C4-2B (cell line): ENCODE measurements at regions not wholly inside any gene's neighbourhood (a gene's known extent, or its start where the extent isn't known, plus 50 kb on each side); places are given as distances from the start of the nearest gene placed in this dataset.

Experiments used
- H3K27ac ChIP-seq: fragments of 450-650 bp; 2 replicates; pipeline ENCODE4 v1.5.1; 2017
- CTCF ChIP-seq: fragments of 450-650 bp; conservative IDR thresholded peaks from 2 replicates; pipeline ENCODE4 v1.5.1; 2017; ENCODE audit warnings: mild to moderate bottlenecking
- ZFX ChIP-seq: fragments of 450-650 bp; IDR thresholded peaks from 2 replicates; pipeline ENCODE4 v1.6.1; 2017

- no peak overlapping the region for H3K27ac ChIP-seq
- TF ChIP-seq CTCF: no peak
- no peak for TF ChIP-seq ZFX
Observed at GRCh38 chr2:223701761-223702160, 99.6 kb upstream of the SCG2 start.

- no peak overlapping the region for H3K27ac ChIP-seq
- TF ChIP-seq CTCF (no peak), ZFX (no peak)
Observed at GRCh38 chr2:223700221-223700620, 98.1 kb upstream of the SCG2 start.

- TF ChIP-seq CTCF (no peak), ZFX (no peak)
- no peak overlapping the region for H3K27ac ChIP-seq
Observed at GRCh38 chr2:223697892-223698645, 95.9 kb upstream of the SCG2 start.

GRCh38 chr2:223697316-223697891 is 95.2 kb upstream of the SCG2 start:
- H3K27ac ChIP-seq: no peak overlapping the region
- TF ChIP-seq CTCF: no peak
- no peak for TF ChIP-seq ZFX

GRCh38 chr2:223696719-223697118 is 94.6 kb upstream of the SCG2 start:
- H3K27ac ChIP-seq: no peak overlapping the region
- TF ChIP-seq CTCF (no peak), ZFX (no peak)

GRCh38 chr2:223692191-223692947 is 90.2 kb upstream of the SCG2 start:
- no peak overlapping the region for H3K27ac ChIP-seq

More at GRCh38 chr2:223692191-223692947, 90.2 kb upstream of the SCG2 start:
- TF ChIP-seq CTCF (peak; percentile 77), ZFX (no peak)
